ENCODE measurements at regions not wholly inside any gene's neighbourhood (a gene's known extent, or its start where the extent isn't known, plus 50 kb on each side); places are given as distances from the start of the nearest gene placed in this dataset.

- Mint-ChIP-seq H3K27ac (no peak overlapping the region), H3K4me1 (no peaks in the 10 kb centered on the region), H3K27me3 (ENCODE audit: low read depth, poor library complexity) (no peaks in the 10 kb centered on the region), H3K36me3 (ENCODE audit: low read depth) (no peaks in the 10 kb centered on the region), H3K4me3 (no peak overlapping the region), H3K9me3 (peaks cover 8% of the 10 kb centered on the region)
- no peak for TF ChIP-seq CTCF (IDR thresholded peaks at IDR 0.05)
- no peak for DNase-seq
Observed at GRCh38 chr1:239455743-239456142, 69.4 kb downstream of the CHRM3 start.

GRCh38 chr1:239456788-239457187 is 70.4 kb downstream of the CHRM3 start:
- no peaks in the 10 kb centered on the region for H3K36me3 Mint-ChIP-seq (ENCODE audit: low read depth)
- H3K9me3 Mint-ChIP-seq, result peaks cover 8% of the 10 kb centered on the region
- no peak for DNase-seq
- no peaks in the 10 kb centered on the region for H3K27me3 Mint-ChIP-seq (ENCODE audit: low read depth, poor library complexity)
- no peaks in the 10 kb centered on the region for H3K4me1 Mint-ChIP-seq
- no peak overlapping the region for H3K27ac Mint-ChIP-seq
- no peak overlapping the region for H3K4me3 Mint-ChIP-seq
- TF ChIP-seq CTCF (IDR thresholded peaks at IDR 0.05), result no peak

- no peak overlapping the region for H3K27ac Mint-ChIP-seq
- no peak overlapping the region for H3K4me3 Mint-ChIP-seq
Observed at GRCh38 chr1:239457491-239458143, 71.2 kb downstream of the CHRM3 start.

GRCh38 chr1:239458144-239458500 is 71.8 kb downstream of the CHRM3 start:
- Mint-ChIP-seq H3K9me3 (peaks cover 8% of the 10 kb centered on the region), H3K4me3 (no peak overlapping the region), H3K27me3 (ENCODE audit: low read depth, poor library complexity) (no peaks in the 10 kb centered on the region), H3K27ac (no peak overlapping the region), H3K36me3 (ENCODE audit: low read depth) (no peaks in the 10 kb centered on the region), H3K4me1 (no peaks in the 10 kb centered on the region)
- no peak for DNase-seq
- TF ChIP-seq CTCF (IDR thresholded peaks at IDR 0.05), result no peak

More at GRCh38 chr1:239457491-239458143, 71.2 kb downstream of the CHRM3 start:
- Mint-ChIP-seq H3K9me3 (peaks cover 8% of the 10 kb centered on the region), H3K4me1 (no peaks in the 10 kb centered on the region), H3K36me3 (ENCODE audit: low read depth) (no peaks in the 10 kb centered on the region), H3K27me3 (ENCODE audit: low read depth, poor library complexity) (no peaks in the 10 kb centered on the region)
- no peak for TF ChIP-seq CTCF (IDR thresholded peaks at IDR 0.05)
- DNase-seq, result no peak

GRCh38 chr1:239467730-239468129 is 81.4 kb downstream of the CHRM3 start:
- H3K4me3 Mint-ChIP-seq, result no peak overlapping the region
- no peak for DNase-seq
- no peaks in the 10 kb centered on the region for H3K27me3 Mint-ChIP-seq (ENCODE audit: low read depth, poor library complexity)
- H3K9me3 Mint-ChIP-seq, result no peaks in the 10 kb centered on the region
- peaks cover 8% of the 10 kb centered on the region for H3K4me1 Mint-ChIP-seq
- no peaks in the 10 kb centered on the region for H3K36me3 Mint-ChIP-seq (ENCODE audit: low read depth)
- no peak overlapping the region for H3K27ac Mint-ChIP-seq
- TF ChIP-seq CTCF (IDR thresholded peaks at IDR 0.05), result no peak

- Mint-ChIP-seq H3K9me3 (peaks cover 33% of the 10 kb centered on the region), H3K27ac (no peak overlapping the region), H3K36me3 (ENCODE audit: low read depth) (peaks cover 10% of the 10 kb centered on the region), H3K4me1 (no peaks in the 10 kb centered on the region), H3K4me3 (no peak overlapping the region), H3K27me3 (ENCODE audit: low read depth, poor library complexity) (peaks cover 2% of the 10 kb centered on the region)
- TF ChIP-seq CTCF (IDR thresholded peaks at IDR 0.05), result no peak
- DNase-seq, result no peak
Observed at GRCh38 chr1:239478069-239478468, 91.7 kb downstream of the CHRM3 start.

Data from nephron progenitor cell (in vitro differentiated cells).